ENCODE measurements at regions not wholly inside any gene's neighbourhood (a gene's known extent, or its start where the extent isn't known, plus 50 kb on each side); places are given as distances from the start of the nearest gene placed in this dataset.
"Not testable (repeated sequence)": the region's sequence is repeated elsewhere in the genome, so short reads cannot be mapped to it uniquely, and the experiment has no call there.

GRCh38 chr2:111275854-111276171, 155.1 kb downstream of the BCL2L11 start:
- TF ChIP-seq CTCF (IDR thresholded peaks at IDR 0.05 in 4 of 5, conservative IDR thresholded peaks at IDR 0.05 in 1 of 5); POLR2A (IDR thresholded peaks at IDR 0.05): not testable (repeated sequence)
